ENCODE measurements at regions not wholly inside any gene's neighbourhood (a gene's known extent, or its start where the extent isn't known, plus 50 kb on each side); places are given as distances from the start of the nearest gene placed in this dataset.

GRCh38 chr22:35486116-35486631 lies 54.5 kb upstream of the RASD2 start:
- TF ChIP-seq CTCF (IDR thresholded peaks at IDR 0.05) (no peak), POLR2A (IDR thresholded peaks at IDR 0.05) (no peak)

Data from lower leg skin (tissue), 3 donors.